HPDE6-E6E7 (cell line): ENCODE measurements at regions not wholly inside any gene's neighbourhood (a gene's known extent, or its start where the extent isn't known, plus 50 kb on each side); places are given as distances from the start of the nearest gene placed in this dataset.

ENCODE experiments used
- DNase-seq: peaks from one replicate; pipeline ENCODE4 v3.0.0; 2011; ENCODE audit warnings: missing footprints; ENCODE audit errors: extremely low spot score

GRCh38 chr6:147077251-147077650 is 127.0 kb upstream of the STXBP5 start:
- DNase-seq = no peak

GRCh38 chr6:147078106-147078505 is 126.1 kb upstream of the STXBP5 start:
- DNase-seq = no peak

GRCh38 chr6:147078602-147079001 is 125.6 kb upstream of the STXBP5 start:
- no peak for DNase-seq

- DNase-seq = no peak
Measured at GRCh38 chr6:147080225-147080624, 124.0 kb upstream of the STXBP5 start.

- DNase-seq = peak; percentile 61
Measured at GRCh38 chr6:147081076-147081609, 123.1 kb upstream of the STXBP5 start.

- no peak for DNase-seq
Measured at GRCh38 chr6:147087641-147088040, 116.6 kb upstream of the STXBP5 start.

GRCh38 chr6:147088861-147089260 is 115.4 kb upstream of the STXBP5 start:
- DNase-seq = no peak

GRCh38 chr6:147095316-147095715 is 108.9 kb upstream of the STXBP5 start:
- DNase-seq = no peak

- no peak for DNase-seq
Measured at GRCh38 chr6:147099974-147100373, 104.2 kb upstream of the STXBP5 start.

GRCh38 chr6:147103007-147103406 is 101.2 kb upstream of the STXBP5 start:
- no peak for DNase-seq

GRCh38 chr6:147103694-147104093 is 100.5 kb upstream of the STXBP5 start:
- no peak for DNase-seq

GRCh38 chr6:147105786-147106185 is 98.4 kb upstream of the STXBP5 start:
- no peak for DNase-seq

- no peak for DNase-seq
Measured at GRCh38 chr6:147106759-147107401, 97.3 kb upstream of the STXBP5 start.

- DNase-seq = no peak
Measured at GRCh38 chr6:147108259-147108910, 95.8 kb upstream of the STXBP5 start.

GRCh38 chr6:147109707-147110106 is 94.5 kb upstream of the STXBP5 start:
- no peak for DNase-seq

GRCh38 chr6:147116056-147116455 is 88.2 kb upstream of the STXBP5 start:
- DNase-seq = no peak

- DNase-seq = no peak
Measured at GRCh38 chr6:147117011-147117410, 87.2 kb upstream of the STXBP5 start.

GRCh38 chr6:147117580-147117979 is 86.6 kb upstream of the STXBP5 start:
- DNase-seq = no peak

- no peak for DNase-seq
Measured at GRCh38 chr6:147119310-147119709, 84.9 kb upstream of the STXBP5 start.

- DNase-seq = no peak
Measured at GRCh38 chr6:147122823-147123222, 81.4 kb upstream of the STXBP5 start.

- no peak for DNase-seq
Measured at GRCh38 chr6:147126618-147127022, 77.6 kb upstream of the STXBP5 start.

GRCh38 chr6:147127587-147127986 is 76.6 kb upstream of the STXBP5 start:
- no peak for DNase-seq

GRCh38 chr6:147128056-147128455 is 76.2 kb upstream of the STXBP5 start:
- no peak for DNase-seq
